NCI-H2227 (cell line): ENCODE measurements at regions not wholly inside any gene's neighbourhood (a gene's known extent, or its start where the extent isn't known, plus 50 kb on each side); places are given as distances from the start of the nearest gene placed in this dataset.

ENCODE experiments used
- DNase-seq: peaks from one replicate; lab custom pipeline; 2025; ENCODE audit not compliant: unreplicated experiment; lab: John Stamatoyannopoulos, UW

GRCh38 chr9:18208166-18209059 lies 265.5 kb upstream of the ADAMTSL1 start:
- DNase-seq, result peak; percentile 23

GRCh38 chr9:18215626-18216025 lies 258.3 kb upstream of the ADAMTSL1 start:
- no peak for DNase-seq

GRCh38 chr9:18216376-18216775 lies 257.6 kb upstream of the ADAMTSL1 start:
- DNase-seq, result no peak

- DNase-seq, result no peak
These were observed 245.9 kb upstream of the ADAMTSL1 start for GRCh38 chr9:18228101-18228500.

GRCh38 chr9:18229992-18230676 lies 243.8 kb upstream of the ADAMTSL1 start:
- no peak for DNase-seq

- no peak for DNase-seq
These were observed 240.6 kb upstream of the ADAMTSL1 start for GRCh38 chr9:18233311-18233710.

GRCh38 chr9:18233776-18234445 lies 240.0 kb upstream of the ADAMTSL1 start:
- no peak for DNase-seq

GRCh38 chr9:18235181-18235908 lies 238.6 kb upstream of the ADAMTSL1 start:
- no peak for DNase-seq

- DNase-seq, result no peak
These were observed 237.6 kb upstream of the ADAMTSL1 start for GRCh38 chr9:18236336-18236735.

GRCh38 chr9:18237776-18238175 lies 236.2 kb upstream of the ADAMTSL1 start:
- no peak for DNase-seq

GRCh38 chr9:18238254-18238653 lies 235.7 kb upstream of the ADAMTSL1 start:
- DNase-seq, result no peak

- no peak for DNase-seq
These were observed 235.1 kb upstream of the ADAMTSL1 start for GRCh38 chr9:18238752-18239447.

GRCh38 chr9:18240213-18240612 lies 233.7 kb upstream of the ADAMTSL1 start:
- no peak for DNase-seq

- DNase-seq, result no peak
These were observed 228.0 kb upstream of the ADAMTSL1 start for GRCh38 chr9:18245911-18246310.

GRCh38 chr9:18250053-18250452 lies 223.9 kb upstream of the ADAMTSL1 start:
- DNase-seq, result no peak

- DNase-seq, result no peak
These were observed 220.0 kb upstream of the ADAMTSL1 start for GRCh38 chr9:18253950-18254349.

- peak; percentile 87 for DNase-seq
These were observed 218.8 kb upstream of the ADAMTSL1 start for GRCh38 chr9:18255158-18255629.

GRCh38 chr9:18255747-18256146 lies 218.2 kb upstream of the ADAMTSL1 start:
- no peak for DNase-seq

GRCh38 chr9:18256568-18256967 lies 217.4 kb upstream of the ADAMTSL1 start:
- no peak for DNase-seq

GRCh38 chr9:18260521-18260920 lies 213.4 kb upstream of the ADAMTSL1 start:
- DNase-seq, result no peak
